Neural progenitor cell (in vitro differentiated cells): ENCODE measurements at regions not wholly inside any gene's neighbourhood (a gene's known extent, or its start where the extent isn't known, plus 50 kb on each side); places are given as distances from the start of the nearest gene placed in this dataset.

Experiments used
- DNase-seq: peaks from one replicate; pipeline ENCODE4 v3.0.0-alpha.2; 2016; ENCODE audit warnings: low spot score
- H2AFZ ChIP-seq: fragments of 200-600 bp; sonication (generic); replicated peaks from 2 replicates; pipeline ENCODE4 v1.6.1; 2016; ENCODE audit warnings: antibody characterized with exemption
- H3F3A ChIP-seq: fragments of 200-600 bp; sonication (generic); 2 replicates; pipeline ENCODE4 v1.6.1; 2016; ENCODE audit warnings: antibody characterized with exemption, low read depth
- H3K27ac ChIP-seq: fragments of 200-600 bp; sonication (generic); 2 replicates; pipeline ENCODE4 v1.5.1; 2016; ENCODE audit warnings: mild to moderate bottlenecking
- H3K27me3 ChIP-seq: fragments of 200-600 bp; sonication (generic); 2 replicates; pipeline ENCODE4 v1.6.1; 2016; ENCODE audit warnings: mild to moderate bottlenecking, moderate library complexity
- H3K36me3 ChIP-seq: fragments of 200-600 bp; sonication (generic); 2 replicates; pipeline ENCODE4 v1.5.1; 2016
- H3K4me1 ChIP-seq: fragments of 200-600 bp; sonication (generic); 2 replicates; pipeline ENCODE4 v1.6.1; 2016; ENCODE audit warnings: mixed run types
- H3K4me2 ChIP-seq: fragments of 200-600 bp; sonication (generic); 2 replicates; pipeline ENCODE4 v1.6.1; 2016
- H3K4me3 ChIP-seq: fragments of 200-600 bp; sonication (generic); 2 replicates; pipeline ENCODE4 v1.5.1; 2016
- H3K79me2 ChIP-seq: fragments of 200-600 bp; sonication (generic); 2 replicates; pipeline ENCODE4 v1.6.1; 2016; ENCODE audit warnings: low read depth
- H3K9ac ChIP-seq: fragments of 200-600 bp; sonication (generic); 2 replicates; pipeline ENCODE4 v1.6.1; 2016
- H3K9me3 ChIP-seq: fragments of 200-600 bp; sonication (generic); 2 replicates; pipeline ENCODE4 v1.5.1; 2016; ENCODE audit warnings: low read depth
- H4K20me1 ChIP-seq: fragments of 200-600 bp; sonication (generic); 2 replicates; pipeline ENCODE4 v1.6.1; 2016; ENCODE audit warnings: low read depth
- H3K27ac Mint-ChIP-seq: 3 replicates; pipeline ENCODE4 v1.8.0; 2021; ENCODE audit warnings: mixed read lengths
- H3K27me3 Mint-ChIP-seq: 2 replicates; pipeline ENCODE4 v1.8.0; 2022; ENCODE audit warnings: low read depth, mild to moderate bottlenecking, inconsistent platforms, moderate library complexity, mixed read lengths; ENCODE audit not compliant: insufficient read depth
- H3K36me3 Mint-ChIP-seq: 3 replicates; pipeline ENCODE4 v1.8.0; 2021; ENCODE audit warnings: mixed read lengths
- H3K4me1 Mint-ChIP-seq: 3 replicates; pipeline ENCODE4 v1.8.0; 2021; ENCODE audit warnings: mixed read lengths
- H3K4me3 Mint-ChIP-seq: 3 replicates; pipeline ENCODE4 v1.8.0; 2021; ENCODE audit warnings: mild to moderate bottlenecking, moderate library complexity, mixed read lengths
- H3K9me3 Mint-ChIP-seq: 3 replicates; pipeline ENCODE4 v1.8.0; 2020; ENCODE audit warnings: mixed read lengths
- CTCF ChIP-seq: fragments of 200-600 bp; sonication (generic); IDR thresholded peaks from 2 replicates; pipeline ENCODE4 v1.5.1; 2017; ENCODE audit warnings: antibody characterized with exemption, mild to moderate bottlenecking
- EZH2 ChIP-seq: fragments of 200-600 bp; sonication (generic); IDR thresholded peaks from 2 replicates; pipeline ENCODE4 v1.6.1; 2017; ENCODE audit warnings: antibody characterized with exemption, mild to moderate bottlenecking, moderate library complexity
- EZH2phosphoT487 ChIP-seq: fragments of 200-600 bp; sonication (generic); IDR thresholded peaks from 2 replicates; pipeline ENCODE4 v1.6.1; 2017; ENCODE audit warnings: antibody characterized with exemption

- no peaks in the 10 kb centered on the region for H3K36me3 ChIP-seq
- no peaks in the 10 kb centered on the region for H3K36me3 Mint-ChIP-seq
- H3K9ac ChIP-seq, result no peak overlapping the region
- H3K9me3 ChIP-seq, result no peaks in the 10 kb centered on the region
- H4K20me1 ChIP-seq, result peaks cover 10% of the 10 kb centered on the region
- H3K27me3 Mint-ChIP-seq, result peaks cover 33% of the 10 kb centered on the region
- H3K4me2 ChIP-seq, result peak overlapping the region; percentile 68
- no peak for TF ChIP-seq CTCF
- peak overlapping the region; percentile 34 for H3K27ac Mint-ChIP-seq
- H3K79me2 ChIP-seq, result no peaks in the 10 kb centered on the region
- H3F3A ChIP-seq, result peaks cover 23% of the 10 kb centered on the region
- DNase-seq, result peak; percentile 31
- peaks cover 8% of the 10 kb centered on the region for H3K9me3 Mint-ChIP-seq
- peak overlapping the region; percentile 80 for H3K27ac ChIP-seq
- H2AFZ ChIP-seq, result no peak overlapping the region
- peaks cover 58% of the 10 kb centered on the region for H3K4me1 Mint-ChIP-seq
- no peaks in the 10 kb centered on the region for H3K27me3 ChIP-seq
- peaks cover 22% of the 10 kb centered on the region for H3K4me1 ChIP-seq
- H3K4me3 ChIP-seq, result peak overlapping the region; percentile 7
- H3K4me3 Mint-ChIP-seq, result peak overlapping the region; percentile 54
Observed at GRCh38 chr3:55128225-55128823, 200.5 kb upstream of the LRTM1 start.

- peaks cover 58% of the 10 kb centered on the region for H3K4me1 Mint-ChIP-seq
- Histone ChIP-seq H3K27me3 (no peaks in the 10 kb centered on the region), H3K27ac (peak overlapping the region; percentile 80), H4K20me1 (peaks cover 10% of the 10 kb centered on the region), H3K9ac (no peak overlapping the region), H3K9me3 (no peaks in the 10 kb centered on the region), H3K36me3 (no peaks in the 10 kb centered on the region), H3K79me2 (no peaks in the 10 kb centered on the region), H3K4me2 (peak overlapping the region; percentile 68), H3K4me3 (peak overlapping the region; percentile 7), H3F3A (peaks cover 23% of the 10 kb centered on the region), H2AFZ (no peak overlapping the region), H3K4me1 (peaks cover 22% of the 10 kb centered on the region)
- TF ChIP-seq EZH2 (no peak), EZH2phosphoT487 (peak; percentile 42), CTCF (no peak)
- peak overlapping the region; percentile 61 for H3K27ac Mint-ChIP-seq
- no peaks in the 10 kb centered on the region for H3K36me3 Mint-ChIP-seq
- peak overlapping the region; percentile 54 for H3K4me3 Mint-ChIP-seq
- peaks cover 8% of the 10 kb centered on the region for H3K9me3 Mint-ChIP-seq
- peaks cover 31% of the 10 kb centered on the region for H3K27me3 Mint-ChIP-seq
- DNase-seq, result peak; percentile 93
Observed at GRCh38 chr3:55127565-55127964, 199.7 kb upstream of the LRTM1 start.

GRCh38 chr3:55124371-55124770 lies 196.5 kb upstream of the LRTM1 start:
- Histone ChIP-seq H4K20me1 (peaks cover 10% of the 10 kb centered on the region), H3K4me1 (peaks cover 30% of the 10 kb centered on the region), H3K36me3 (no peaks in the 10 kb centered on the region), H3K4me3 (no peak overlapping the region), H3F3A (peaks cover 23% of the 10 kb centered on the region), H3K9ac (no peak overlapping the region), H3K79me2 (no peaks in the 10 kb centered on the region), H3K4me2 (no peak overlapping the region), H2AFZ (no peak overlapping the region), H3K27ac (no peak overlapping the region), H3K9me3 (no peaks in the 10 kb centered on the region), H3K27me3 (no peaks in the 10 kb centered on the region)
- Mint-ChIP-seq H3K4me3 (no peak overlapping the region), H3K4me1 (peaks cover 30% of the 10 kb centered on the region), H3K27me3 (peaks cover 8% of the 10 kb centered on the region), H3K36me3 (no peaks in the 10 kb centered on the region), H3K27ac (no peak overlapping the region), H3K9me3 (peaks cover 6% of the 10 kb centered on the region)
- no peak for DNase-seq
- TF ChIP-seq EZH2phosphoT487 (no peak), EZH2 (no peak), CTCF (no peak)
